ENCODE measurements at regions not wholly inside any gene's neighbourhood (a gene's known extent, or its start where the extent isn't known, plus 50 kb on each side); places are given as distances from the start of the nearest gene placed in this dataset.

GRCh38 chr13:24008679-24009078 lies 111.4 kb upstream of the C1QTNF9B start:
- no peak for TF ChIP-seq CTCF (optimal IDR thresholded peaks at IDR 0.05 in 1 of 3, IDR thresholded peaks at IDR 0.05 in 1 of 3, conservative IDR thresholded peaks at IDR 0.05 in 1 of 3; ENCODE audit: extremely low read depth in 1 of 3, insufficient read depth in 2 of 3, low read length in 3 of 3)
- TF ChIP-seq EZH2 (IDR thresholded peaks at IDR 0.05; ENCODE audit: low read length), result no peak
